HCT116 (cell line): ENCODE measurements at regions not wholly inside any gene's neighbourhood (a gene's known extent, or its start where the extent isn't known, plus 50 kb on each side); places are given as distances from the start of the nearest gene placed in this dataset.
"Not testable (repeated sequence)": the region's sequence is repeated elsewhere in the genome, so short reads cannot be mapped to it uniquely, and the experiment has no call there.

Source experiments
- CTCF ChIP-seq, 3 experiments: fragments of 200-600 bp in 1 of 3; sonication (generic) in 1 of 3; IDR thresholded peaks in 2 of 3; conservative IDR thresholded peaks in 1 of 3; 2 replicates each; pipeline ENCODE4 v1.5.1; 2012 to 2017; ENCODE audit warnings: low read depth in 2 of 3, low read length in 2 of 3, antibody characterized with exemption in 1 of 3, borderline replicate concordance in 1 of 3, control low read depth in 1 of 3, mild to moderate bottlenecking in 1 of 3, mixed read lengths in 1 of 3, mixed run types in 1 of 3, moderate library complexity in 1 of 3; ENCODE audit not compliant: insufficient read depth in 1 of 3
- EZH2 ChIP-seq: fragments of 200-600 bp; sonication (generic); IDR thresholded peaks from 2 replicates; pipeline ENCODE4 v1.6.1; 2017; ENCODE audit warnings: antibody characterized with exemption, mixed run types
- EZH2phosphoT487 ChIP-seq: fragments of 200-600 bp; IDR thresholded peaks from 2 replicates; pipeline ENCODE4 v1.6.1; 2018; ENCODE audit warnings: antibody characterized with exemption, borderline replicate concordance
- MAX ChIP-seq: IDR thresholded peaks from 2 replicates; pipeline ENCODE4 v1.6.1; 2012
- POLR2AphosphoS5 ChIP-seq: IDR thresholded peaks from 2 replicates; pipeline ENCODE4 v1.6.1; 2011; ENCODE audit warnings: mild to moderate bottlenecking, low read depth, low read length, moderate library complexity
- SRF ChIP-seq: IDR thresholded peaks from 2 replicates; pipeline ENCODE4 v1.6.1; 2012; ENCODE audit warnings: low read depth

GRCh38 chr3:198149904-198150303 is 189.9 kb downstream of the LMLN start:
- TF ChIP-seq SRF; POLR2AphosphoS5; MAX; CTCF (IDR thresholded peaks at IDR 0.05 in 2 of 3, conservative IDR thresholded peaks at IDR 0.05 in 1 of 3; ENCODE audit: borderline replicate concordance in 1 of 3, insufficient read depth in 1 of 3, low read depth in 2 of 3, low read length in 2 of 3); EZH2phosphoT487; EZH2: not testable (repeated sequence)
